SU-DHL-6 (cell line): ENCODE measurements at regions not wholly inside any gene's neighbourhood (a gene's known extent, or its start where the extent isn't known, plus 50 kb on each side); places are given as distances from the start of the nearest gene placed in this dataset.
"Not testable (repeated sequence)": the region's sequence is repeated elsewhere in the genome, so short reads cannot be mapped to it uniquely, and the experiment has no call there.

Source experiments
- H2AFZ ChIP-seq: fragments of 200-600 bp; sonication (generic); 2 replicates; pipeline ENCODE4 v1.6.1; 2014; ENCODE audit warnings: low read depth, mild to moderate bottlenecking, moderate library complexity, mixed read lengths, antibody characterized with exemption, low read length; ENCODE audit not compliant: severe bottlenecking
- H3F3A ChIP-seq: fragments of 200-600 bp; shearing (Covaris generic); 2 replicates; pipeline ENCODE4 v1.6.0; 2016; ENCODE audit warnings: antibody characterized with exemption, mild to moderate bottlenecking; ENCODE audit not compliant: insufficient read depth
- H3K27ac ChIP-seq: fragments of 200-600 bp; sonication (generic); 2 replicates; pipeline ENCODE4 v1.5.1; 2016; ENCODE audit warnings: low read depth, mild to moderate bottlenecking, low read length, moderate library complexity, mixed read lengths
- H3K27me3 ChIP-seq: fragments of 200-600 bp; sonication (generic), shearing (Covaris generic); 2 replicates; pipeline ENCODE4 v1.6.0; 2014; ENCODE audit warnings: mild to moderate bottlenecking, low read length
- H3K36me3 ChIP-seq: fragments of 200-600 bp; sonication (generic); 2 replicates; pipeline ENCODE4 v1.6.1; 2014; ENCODE audit warnings: mild to moderate bottlenecking, low read length, mixed read lengths
- H3K4me2 ChIP-seq: fragments of 300-600, 200-600 bp; shearing (Covaris generic), sonication (generic); 2 replicates; pipeline ENCODE4 v1.6.0; 2014; ENCODE audit warnings: low read length, low read depth, mild to moderate bottlenecking; ENCODE audit not compliant: poor library complexity, severe bottlenecking
- H3K4me3 ChIP-seq: fragments of 200-600 bp; sonication (generic); 2 replicates; pipeline ENCODE4 v1.5.1; 2014; ENCODE audit warnings: antibody characterized with exemption, low read length, mild to moderate bottlenecking, mixed read lengths; ENCODE audit not compliant: insufficient read depth, poor library complexity, severe bottlenecking
- H3K79me2 ChIP-seq: fragments of 200-600 bp; sonication (generic); 2 replicates; pipeline ENCODE4 v1.6.1; 2014; ENCODE audit warnings: mild to moderate bottlenecking, low read length, moderate library complexity; ENCODE audit not compliant: insufficient read depth
- H3K9ac ChIP-seq: fragments of 200-600 bp; sonication (generic); 2 replicates; pipeline ENCODE4 v1.7.0; 2014; ENCODE audit warnings: mild to moderate bottlenecking, low read length
- H3K9me2 ChIP-seq: fragments of 200-600 bp; sonication (generic); replicated peaks from 2 replicates; pipeline ENCODE4 v1.6.1; 2014; ENCODE audit warnings: low read length; ENCODE audit not compliant: insufficient read depth
- H3K9me3 ChIP-seq: fragments of 200-600 bp; sonication (generic); 2 replicates; pipeline ENCODE4 v1.6.1; 2014; ENCODE audit warnings: low read length, mixed read lengths; ENCODE audit not compliant: insufficient read depth
- H4K20me1 ChIP-seq: fragments of 200-600 bp; sonication (generic); 2 replicates; pipeline ENCODE4 v1.6.1; 2014; ENCODE audit warnings: low read depth, mild to moderate bottlenecking, antibody characterized with exemption, low read length, moderate library complexity, mixed read lengths

- not testable (repeated sequence) for H3F3A ChIP-seq, H3K9me2 ChIP-seq, H3K36me3 ChIP-seq, H2AFZ ChIP-seq, H3K9me3 ChIP-seq, H4K20me1 ChIP-seq, H3K4me3 ChIP-seq, H3K9ac ChIP-seq, H3K4me2 ChIP-seq, H3K27ac ChIP-seq, H3K79me2 ChIP-seq, H3K27me3 ChIP-seq
These were observed 623.2 kb downstream of the SPATA31A6 start for GRCh38 chr9:42806674-42807073.

- H3F3A ChIP-seq, H3K27me3 ChIP-seq, H3K9me3 ChIP-seq, H2AFZ ChIP-seq, H3K9ac ChIP-seq, H3K4me3 ChIP-seq, H3K27ac ChIP-seq, H3K36me3 ChIP-seq, H3K4me2 ChIP-seq, H3K79me2 ChIP-seq, H3K9me2 ChIP-seq, H4K20me1 ChIP-seq: not testable (repeated sequence)
These were observed 638.0 kb downstream of the SPATA31A6 start for GRCh38 chr9:42821468-42821867.

GRCh38 chr9:42848156-42848555 is 664.7 kb downstream of the SPATA31A6 start:
- not testable (repeated sequence) for H3K79me2 ChIP-seq, H3K4me2 ChIP-seq, H3K27me3 ChIP-seq, H3K36me3 ChIP-seq, H2AFZ ChIP-seq, H3K4me3 ChIP-seq, H3K9me3 ChIP-seq, H3K27ac ChIP-seq, H4K20me1 ChIP-seq, H3F3A ChIP-seq, H3K9me2 ChIP-seq, H3K9ac ChIP-seq

- H3K4me3 ChIP-seq, H3F3A ChIP-seq, H3K9ac ChIP-seq, H3K4me2 ChIP-seq, H3K9me2 ChIP-seq, H3K27ac ChIP-seq, H3K9me3 ChIP-seq, H4K20me1 ChIP-seq, H2AFZ ChIP-seq, H3K36me3 ChIP-seq, H3K79me2 ChIP-seq, H3K27me3 ChIP-seq: not testable (repeated sequence)
These were observed 667.6 kb downstream of the SPATA31A6 start for GRCh38 chr9:42850896-42851693.

GRCh38 chr9:42851701-42852100 is 668.2 kb downstream of the SPATA31A6 start:
- H3K27ac ChIP-seq, H3K36me3 ChIP-seq, H3K9me2 ChIP-seq, H4K20me1 ChIP-seq, H3K9ac ChIP-seq, H3K4me2 ChIP-seq, H3K27me3 ChIP-seq, H3K79me2 ChIP-seq, H3K9me3 ChIP-seq, H3K4me3 ChIP-seq, H3F3A ChIP-seq, H2AFZ ChIP-seq: not testable (repeated sequence)

GRCh38 chr9:42852133-42852930 is 668.9 kb downstream of the SPATA31A6 start:
- not testable (repeated sequence) for H4K20me1 ChIP-seq, H3K4me2 ChIP-seq, H3K79me2 ChIP-seq, H3K9ac ChIP-seq, H3K27me3 ChIP-seq, H3K27ac ChIP-seq, H2AFZ ChIP-seq, H3K9me2 ChIP-seq, H3K9me3 ChIP-seq, H3F3A ChIP-seq, H3K4me3 ChIP-seq, H3K36me3 ChIP-seq

GRCh38 chr9:42860133-42860532 is 676.7 kb downstream of the SPATA31A6 start:
- not testable (repeated sequence) for H3K36me3 ChIP-seq, H3K9me3 ChIP-seq, H2AFZ ChIP-seq, H3K9ac ChIP-seq, H3K79me2 ChIP-seq, H3K4me3 ChIP-seq, H3K27me3 ChIP-seq, H3K4me2 ChIP-seq, H3K27ac ChIP-seq, H3F3A ChIP-seq, H3K9me2 ChIP-seq, H4K20me1 ChIP-seq

- not testable (repeated sequence) for H2AFZ ChIP-seq, H3K4me3 ChIP-seq, H3K79me2 ChIP-seq, H4K20me1 ChIP-seq, H3K4me2 ChIP-seq, H3K27me3 ChIP-seq, H3K36me3 ChIP-seq, H3K27ac ChIP-seq, H3K9ac ChIP-seq, H3F3A ChIP-seq, H3K9me2 ChIP-seq, H3K9me3 ChIP-seq
These were observed 679.0 kb downstream of the SPATA31A6 start for GRCh38 chr9:42862465-42862864.
